ENCODE measurements at regions not wholly inside any gene's neighbourhood (a gene's known extent, or its start where the extent isn't known, plus 50 kb on each side); places are given as distances from the start of the nearest gene placed in this dataset.

DNA sequence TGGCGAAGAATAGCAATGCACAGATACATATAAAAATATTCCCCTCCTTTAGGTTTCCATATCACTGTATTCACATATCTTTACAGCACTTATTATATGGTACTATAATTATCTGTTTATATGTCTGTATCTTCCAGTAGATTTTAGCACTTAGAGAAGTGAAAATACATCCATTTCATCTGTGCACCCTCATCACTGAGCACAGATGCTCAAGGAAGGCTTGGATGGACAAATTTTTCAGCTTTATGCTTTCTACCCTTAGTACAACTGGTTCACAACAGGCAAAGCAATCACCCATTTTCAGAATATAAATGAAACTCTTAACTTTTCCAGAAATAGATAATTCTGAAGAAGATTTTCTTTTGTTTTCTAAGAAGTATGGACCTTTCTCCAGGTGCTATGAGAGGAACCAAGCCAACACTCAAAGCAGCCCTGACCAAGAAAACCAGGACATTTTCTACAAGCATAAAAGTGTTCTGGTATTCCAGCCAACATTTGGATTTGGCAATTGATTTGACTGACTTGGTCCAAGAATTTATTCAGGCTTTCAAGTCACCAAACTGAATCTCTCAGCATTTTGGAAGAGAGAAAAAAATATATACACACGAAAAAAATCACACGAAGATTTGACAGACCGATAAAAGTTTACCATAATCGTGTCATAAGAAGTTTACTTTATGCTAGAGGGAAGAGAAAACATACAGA, 170.2 kb upstream of the CD180 start:
- ATAC-seq = no peak
- intact Hi-C loops (cut with DNase I) = no loop called here
- no peak for DNase-seq

DNA sequence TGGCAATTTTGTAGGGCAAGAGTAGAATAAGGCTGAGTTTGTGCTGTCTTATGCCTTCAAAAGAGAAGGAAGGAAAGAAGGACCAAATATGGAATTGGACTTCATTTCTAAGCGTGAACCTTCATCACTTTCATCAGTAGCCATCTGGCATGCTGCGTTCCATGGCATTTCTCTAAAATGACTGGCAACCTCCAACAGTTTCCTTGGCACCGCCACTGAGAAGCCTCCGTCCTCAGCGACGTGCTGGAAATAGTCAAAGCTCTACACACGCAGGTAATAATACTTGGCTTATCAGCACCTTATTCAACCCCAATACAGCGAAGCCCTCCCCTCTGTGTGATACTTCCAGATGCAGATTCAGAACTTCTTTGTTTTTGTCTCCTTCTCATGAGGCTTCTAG, 169.7 kb upstream of the CD180 start:
- ATAC-seq = no peak
- intact Hi-C loops (cut with DNase I) = no loop called here
- no peak for DNase-seq

GRCh38 chr5:67364381-67364970, 167.9 kb upstream of the CD180 start:
- ATAC-seq = no peak
- DNase-seq = no peak
- intact Hi-C loops (cut with DNase I) = no loop called here

DNA sequence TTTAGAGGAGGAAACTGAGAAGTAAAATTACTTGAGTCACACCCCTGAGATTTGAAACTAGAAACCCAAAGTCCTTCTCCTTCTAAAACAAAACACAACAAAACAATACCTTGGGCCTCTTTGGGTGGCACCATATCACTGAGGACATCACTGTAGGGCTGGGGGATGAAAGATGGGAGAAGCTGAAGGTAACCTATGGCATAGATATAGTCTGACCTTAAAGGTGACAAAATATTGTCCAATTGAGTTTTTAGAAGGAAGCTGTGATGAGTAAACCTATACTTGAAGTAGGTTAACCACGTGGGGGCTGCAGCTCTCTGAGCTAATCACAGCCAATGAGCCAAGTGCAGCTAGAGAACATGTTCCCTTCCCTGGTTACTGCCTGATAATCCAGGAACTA, 167.4 kb upstream of the CD180 start:
- ATAC-seq (no peak), DNase-seq (no peak)
- intact Hi-C loops (cut with DNase I) = no loop called here

DNA sequence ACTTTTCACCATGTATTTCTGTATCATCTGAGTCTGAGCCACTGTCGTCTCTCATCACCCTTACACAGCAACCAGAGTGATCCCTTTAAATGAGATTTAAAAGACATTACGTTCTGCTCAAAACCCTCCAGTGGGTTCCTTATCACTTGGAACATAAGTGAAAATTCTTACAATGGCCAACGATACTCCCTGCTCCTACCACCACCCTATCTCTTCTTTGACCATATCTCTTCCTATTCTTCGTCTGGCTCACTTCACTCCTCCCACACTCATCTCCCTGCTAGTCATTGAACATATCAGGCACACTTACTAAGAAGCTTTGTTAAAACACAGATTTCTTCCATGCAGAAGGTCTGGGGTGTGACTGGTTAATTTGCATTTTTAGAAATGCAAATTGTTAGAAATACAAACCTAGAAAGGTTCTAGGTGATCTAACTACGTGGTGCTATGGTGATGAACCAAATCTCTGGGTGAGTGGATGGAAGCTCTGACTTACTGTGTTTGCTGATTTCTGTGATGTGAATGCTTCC, 166.6 kb upstream of the CD180 start:
- ATAC-seq (peak in 1 of 2 donors; percentile 76), DNase-seq (no peak)
- intact Hi-C loops (cut with DNase I) = no loop called here

GRCh38 chr5:67361932-67362729, 165.5 kb upstream of the CD180 start:
- intact Hi-C loops (cut with DNase I) = no loop called here
- no peak for DNase-seq
- no peak for ATAC-seq

DNA sequence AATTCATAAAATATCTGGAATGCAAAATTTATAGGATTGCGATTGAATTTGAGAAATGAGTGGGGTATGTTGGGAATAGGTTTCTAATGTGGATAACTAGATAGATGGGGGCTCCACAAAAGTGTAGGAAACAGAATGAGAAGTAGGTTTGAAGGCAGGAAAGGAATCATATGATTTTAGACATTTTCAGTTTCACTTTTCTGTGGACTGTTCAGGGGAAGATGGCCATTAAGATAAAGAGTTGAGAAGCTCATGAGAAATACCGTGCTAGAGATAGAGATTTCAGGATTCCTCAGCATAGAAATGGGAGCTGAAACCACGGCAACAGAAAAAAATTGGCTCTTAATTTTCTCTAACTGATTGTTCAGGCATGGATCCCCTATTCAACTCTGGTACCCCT, 163.4 kb upstream of the CD180 start:
- ATAC-seq (no peak), DNase-seq (no peak)
- intact Hi-C loops (cut with DNase I) = no loop called here

- intact Hi-C loops (cut with DNase I) = no loop called here
- ATAC-seq (no peak), DNase-seq (no peak)
Measured at GRCh38 chr5:67358186-67358585, 161.6 kb upstream of the CD180 start.

GRCh38 chr5:67355120-67355713, 158.6 kb upstream of the CD180 start:
- no peak for DNase-seq
- ATAC-seq = no peak
- intact Hi-C loops (cut with DNase I) = no loop called here

DNA sequence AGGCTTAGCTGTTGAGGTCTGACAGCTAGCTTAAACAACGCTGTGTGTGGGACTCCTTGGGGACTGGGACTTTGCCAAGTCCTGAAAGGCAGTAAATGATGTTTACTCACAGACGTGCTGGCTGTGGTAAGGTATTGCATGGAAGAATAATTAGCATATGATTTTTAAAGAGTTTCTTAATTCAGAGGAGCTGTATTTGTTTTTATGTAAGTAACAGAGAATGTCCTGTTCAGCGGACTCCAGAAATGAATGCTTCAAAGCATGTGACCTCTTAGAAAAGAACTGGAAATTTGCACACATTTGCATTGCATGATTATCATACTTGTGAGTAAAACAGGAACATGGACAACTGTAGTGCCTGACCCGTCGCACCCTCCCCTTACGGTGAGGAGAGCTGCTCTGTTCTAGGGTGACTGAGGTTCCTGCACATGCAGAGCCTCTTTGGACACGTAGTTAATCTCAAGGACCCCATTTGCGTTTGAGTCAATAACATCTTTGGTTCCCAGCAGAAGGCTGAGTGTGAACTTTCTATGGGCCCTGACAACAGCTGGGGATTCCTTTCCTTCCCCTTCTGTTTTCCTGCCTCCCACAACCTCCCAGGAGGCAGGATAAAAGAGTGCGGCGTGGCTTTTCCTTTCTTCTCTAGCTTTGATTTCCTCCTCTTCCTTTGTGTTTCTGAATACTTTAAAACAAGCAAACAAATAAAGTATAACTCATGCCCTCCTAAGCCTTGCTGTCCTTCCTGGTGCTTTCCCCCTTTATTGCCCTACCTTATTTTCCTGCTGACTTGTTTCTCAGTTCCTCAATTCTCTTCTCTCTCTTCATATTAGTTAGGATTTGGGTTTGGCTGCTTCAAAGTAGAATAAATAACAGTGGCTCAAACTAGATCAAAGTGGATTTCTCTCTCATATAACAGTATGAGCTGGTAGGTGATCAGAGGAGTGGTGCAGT, 157.2 kb upstream of the CD180 start:
- ATAC-seq (peak in 1 of 2 donors; percentile 48), DNase-seq (no peak)
- intact Hi-C loops (cut with DNase I) = no loop called here

- ATAC-seq = peak; percentile 38 to 52
- intact Hi-C loops (cut with DNase I) = no loop called here
- DNase-seq = peak; percentile 33
Measured at GRCh38 chr5:67350618-67351201, 154.1 kb upstream of the CD180 start.

DNA sequence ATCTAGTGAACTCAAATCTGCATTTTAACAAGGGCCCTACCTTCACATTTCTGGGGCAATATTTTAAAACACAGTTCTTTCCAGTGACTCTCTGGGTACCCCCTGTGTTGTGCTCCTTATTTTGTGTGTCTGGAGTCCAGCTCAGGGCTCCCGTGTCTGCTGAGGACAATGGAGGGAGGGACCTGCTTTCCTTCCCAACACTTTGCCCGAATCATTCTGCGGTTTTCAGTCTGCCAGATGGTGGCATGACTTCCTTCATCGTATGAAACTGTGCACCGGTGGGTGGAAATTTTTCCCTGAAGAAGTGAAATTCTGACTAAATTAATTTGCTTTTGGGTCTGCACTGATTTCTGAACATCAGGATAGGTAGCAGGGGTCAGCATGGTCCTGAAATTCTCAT, 153.6 kb upstream of the CD180 start:
- DNase-seq (no peak), ATAC-seq (peak in 1 of 2 donors; percentile 41)
- intact Hi-C loops (cut with DNase I) = no loop called here

DNA sequence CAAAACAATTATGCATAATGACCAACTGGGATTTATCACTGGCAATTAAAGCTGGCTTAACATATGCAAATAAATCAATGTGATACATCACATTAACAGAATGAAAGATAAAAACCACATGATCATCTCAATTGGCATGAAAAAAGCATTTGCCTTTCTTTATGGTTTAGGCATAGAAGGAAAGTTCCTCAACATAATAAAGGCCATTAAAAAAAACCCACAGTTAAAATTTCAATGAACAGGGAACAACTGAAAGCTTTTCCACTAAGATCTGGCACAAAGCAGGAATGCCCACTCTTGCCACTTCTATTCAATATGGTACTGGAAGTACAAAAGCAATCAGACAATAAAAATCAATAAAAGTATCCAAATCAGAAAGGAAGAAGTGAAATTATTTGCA, 151.2 kb upstream of the CD180 start:
- intact Hi-C loops (cut with DNase I) = no loop called here
- no peak for ATAC-seq
- no peak for DNase-seq

- no peak for ATAC-seq
- intact Hi-C loops (cut with DNase I) = no loop called here
- no peak for DNase-seq
Measured at GRCh38 chr5:67346611-67347010, 150.0 kb upstream of the CD180 start.

DNA sequence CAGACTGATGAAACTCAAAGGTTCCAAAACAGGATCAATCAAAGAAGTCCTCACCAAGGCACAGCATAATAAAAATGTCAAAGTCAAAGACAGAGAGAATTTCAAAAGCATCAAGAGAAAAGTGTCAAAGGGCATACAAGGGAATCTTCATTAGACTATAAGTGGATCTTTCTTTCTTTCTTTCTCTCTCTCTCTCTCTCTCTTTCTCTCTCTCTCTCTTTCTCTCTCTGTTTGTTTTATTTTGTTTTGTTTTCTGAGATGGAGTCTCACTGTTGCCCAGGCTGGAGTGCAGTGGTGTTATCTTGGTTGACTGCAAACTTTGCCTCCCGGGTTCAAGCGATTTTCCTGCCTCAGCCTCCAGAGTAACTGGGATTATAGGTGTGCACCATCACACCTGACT, 148.3 kb upstream of the CD180 start:
- intact Hi-C loops (cut with DNase I) = no loop called here
- DNase-seq (no peak), ATAC-seq (no peak)

- intact Hi-C loops (cut with DNase I) = no loop called here
- DNase-seq = no peak
- ATAC-seq = no peak
Measured at GRCh38 chr5:67343835-67344234, 147.2 kb upstream of the CD180 start.

DNA sequence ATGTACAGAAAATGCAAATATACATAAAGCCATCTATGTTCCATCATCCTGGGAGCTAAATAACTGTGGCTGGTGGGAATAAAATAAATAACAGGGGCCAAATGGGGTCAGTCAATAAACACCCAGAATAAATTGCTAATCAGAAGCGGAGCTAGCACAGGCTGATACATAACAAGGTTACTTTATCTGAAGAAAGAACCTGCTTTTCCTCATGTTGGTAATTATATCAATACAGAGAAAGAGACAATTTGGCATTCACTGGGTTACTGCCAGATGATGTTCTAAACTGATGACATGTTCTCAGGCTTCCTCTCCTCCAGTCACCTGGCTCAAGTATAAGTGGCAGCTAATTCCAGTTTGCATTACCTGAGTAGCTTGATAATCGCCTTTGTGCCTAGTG, 144.9 kb upstream of the CD180 start:
- intact Hi-C loops (cut with DNase I) = no loop called here
- ATAC-seq (no peak), DNase-seq (no peak)

GRCh38 chr5:67339219-67339767, 142.7 kb upstream of the CD180 start:
- ATAC-seq (no peak), DNase-seq (no peak)
- intact Hi-C loops (cut with DNase I) = no loop called here
